Endothelial cell (in vitro differentiated cells): ENCODE measurements at regions not wholly inside any gene's neighbourhood (a gene's known extent, or its start where the extent isn't known, plus 50 kb on each side); places are given as distances from the start of the nearest gene placed in this dataset.

Experiments used
- DNase-seq: peaks from one replicate; pipeline ENCODE4 v3.0.0; 2021; ENCODE audit warnings: low spot score
- H3K27ac Mint-ChIP-seq: one replicate; pipeline ENCODE4 v1.8.0; 2021; ENCODE audit warnings: mixed read lengths, inconsistent platforms; ENCODE audit not compliant: unreplicated experiment
- H3K27me3 Mint-ChIP-seq: one replicate; pipeline ENCODE4 v1.8.0; 2021; ENCODE audit warnings: mild to moderate bottlenecking, moderate library complexity, mixed read lengths, inconsistent platforms; ENCODE audit not compliant: unreplicated experiment
- H3K36me3 Mint-ChIP-seq: one replicate; pipeline ENCODE4 v1.8.0; 2021; ENCODE audit warnings: mild to moderate bottlenecking, low read depth, mixed read lengths, inconsistent platforms; ENCODE audit not compliant: unreplicated experiment
- H3K4me1 Mint-ChIP-seq: one replicate; pipeline ENCODE4 v1.8.0; 2021; ENCODE audit warnings: mild to moderate bottlenecking, mixed read lengths, inconsistent platforms; ENCODE audit not compliant: unreplicated experiment
- H3K4me3 Mint-ChIP-seq: one replicate; pipeline ENCODE4 v1.8.0; 2021; ENCODE audit warnings: mild to moderate bottlenecking, mixed read lengths, inconsistent platforms; ENCODE audit not compliant: unreplicated experiment
- H3K9me3 Mint-ChIP-seq: one replicate; pipeline ENCODE4 v1.8.0; 2021; ENCODE audit warnings: mixed read lengths, inconsistent platforms; ENCODE audit not compliant: unreplicated experiment
- CTCF ChIP-seq: fragments of 200-600 bp; sonication (generic); IDR thresholded peaks from one replicate; pipeline ENCODE4 v1.5.0; 2021; ENCODE audit warnings: antibody characterized with exemption; ENCODE audit not compliant: unreplicated experiment

DNA sequence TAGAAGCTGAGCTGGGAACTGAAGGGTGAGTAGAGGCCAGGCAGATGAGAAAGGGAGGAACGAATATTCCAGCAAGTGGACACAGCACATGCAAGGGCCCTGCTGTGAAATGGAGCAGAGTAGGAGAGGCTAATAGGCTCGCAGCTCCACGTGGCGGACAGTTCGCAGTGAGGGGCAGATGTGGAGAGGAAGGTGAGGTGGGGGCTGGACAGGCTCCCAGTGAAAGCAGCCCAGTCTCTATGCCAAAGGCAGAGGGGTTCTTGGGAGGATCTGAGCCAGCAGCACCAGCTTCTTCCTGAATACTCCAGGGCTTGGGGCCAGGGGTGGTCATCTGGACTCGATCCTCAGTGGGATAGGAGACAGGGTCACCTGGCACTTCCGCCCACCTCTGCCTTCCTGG lies 81.0 kb downstream of the CEBPB start:
- Mint-ChIP-seq H3K36me3 (no peaks in the 10 kb centered on the region), H3K9me3 (no peaks in the 10 kb centered on the region), H3K4me1 (peaks cover 6% of the 10 kb centered on the region), H3K4me3 (no peak overlapping the region), H3K27ac (no peak overlapping the region), H3K27me3 (peaks cover 19% of the 10 kb centered on the region)
- DNase-seq: no peak
- no peak for TF ChIP-seq CTCF

DNA sequence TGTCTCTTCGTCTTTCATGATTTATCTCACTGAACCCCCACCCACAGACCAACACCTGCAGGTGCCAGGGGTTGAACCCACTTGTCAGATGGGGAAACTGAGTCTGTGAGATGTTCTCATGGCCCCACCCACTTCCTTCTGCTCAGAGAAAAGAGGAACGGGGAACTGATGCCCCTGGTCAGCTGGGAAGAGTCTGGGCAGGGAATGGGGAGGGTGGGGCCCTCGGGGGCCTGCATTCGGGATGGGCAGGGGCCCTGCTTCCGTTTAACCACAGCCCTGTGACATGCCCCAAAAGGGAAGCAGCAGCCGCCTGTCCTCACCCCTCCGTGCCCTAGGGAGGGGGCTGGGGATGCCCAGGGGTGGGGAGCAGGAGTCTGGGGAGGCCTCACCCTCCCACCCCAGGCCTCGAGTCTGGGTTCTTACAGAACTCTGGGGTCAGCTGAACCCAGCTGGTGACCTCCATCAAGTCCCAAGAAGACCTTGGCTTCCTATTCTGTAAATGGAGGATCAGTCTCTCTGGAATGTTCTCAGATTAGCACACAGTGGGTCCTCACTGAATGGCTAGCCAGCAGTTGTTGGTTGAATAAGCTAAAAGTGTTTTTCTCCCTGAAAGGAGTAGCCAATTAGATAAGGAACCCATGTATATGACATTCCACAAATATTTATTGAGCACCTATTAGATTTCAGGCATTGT lies 81.5 kb downstream of the CEBPB start:
- no peaks in the 10 kb centered on the region for H3K9me3 Mint-ChIP-seq
- no peak for TF ChIP-seq CTCF
- peaks cover 19% of the 10 kb centered on the region for H3K27me3 Mint-ChIP-seq
- DNase-seq: no peak
- no peaks in the 10 kb centered on the region for H3K36me3 Mint-ChIP-seq
- peaks cover 6% of the 10 kb centered on the region for H3K4me1 Mint-ChIP-seq
- H3K4me3 Mint-ChIP-seq: no peak overlapping the region
- no peak overlapping the region for H3K27ac Mint-ChIP-seq

DNA sequence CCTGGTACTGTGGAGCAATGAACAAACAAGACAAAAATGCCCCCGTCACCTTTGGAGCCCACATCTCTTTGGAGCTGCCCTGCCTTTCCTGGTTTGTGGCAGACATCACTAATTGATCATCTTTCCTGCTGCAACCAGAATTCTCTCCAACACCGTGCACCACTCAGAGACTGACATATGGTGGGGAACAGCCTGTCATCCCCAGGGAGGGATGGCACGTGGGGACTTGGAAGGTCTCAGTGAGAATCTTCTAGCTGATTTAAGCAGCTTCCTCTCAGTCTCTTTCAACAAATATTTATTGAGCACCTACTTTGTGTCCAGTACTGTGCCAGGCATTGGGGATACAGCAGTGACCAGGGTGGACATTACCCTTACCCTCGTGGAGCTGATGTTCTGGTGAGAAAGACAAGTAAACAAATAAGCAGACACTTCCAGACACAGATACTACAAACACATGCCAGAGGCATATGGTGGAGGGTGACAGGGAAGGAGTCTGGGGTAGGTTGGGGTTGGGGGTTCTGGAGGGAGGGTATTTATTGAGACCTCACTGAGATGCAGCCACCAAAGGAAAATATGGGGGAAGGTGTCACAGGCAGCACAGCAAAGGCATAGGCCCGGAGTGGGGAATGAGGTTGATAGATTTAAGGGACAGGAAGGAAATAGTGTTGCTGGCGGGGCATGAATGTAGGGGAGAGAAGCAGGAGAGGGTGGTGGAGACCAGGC lies 82.3 kb downstream of the CEBPB start:
- peaks cover 19% of the 10 kb centered on the region for H3K27me3 Mint-ChIP-seq
- no peak overlapping the region for H3K4me3 Mint-ChIP-seq
- H3K4me1 Mint-ChIP-seq: peaks cover 6% of the 10 kb centered on the region
- H3K36me3 Mint-ChIP-seq: no peaks in the 10 kb centered on the region
- DNase-seq: no peak
- H3K27ac Mint-ChIP-seq: no peak overlapping the region
- TF ChIP-seq CTCF: no peak
- no peaks in the 10 kb centered on the region for H3K9me3 Mint-ChIP-seq

GRCh38 chr20:50273601-50274491 lies 83.2 kb downstream of the CEBPB start:
- Mint-ChIP-seq H3K4me1 (peaks cover 6% of the 10 kb centered on the region), H3K27ac (no peak overlapping the region), H3K4me3 (no peak overlapping the region), H3K27me3 (peaks cover 16% of the 10 kb centered on the region), H3K36me3 (no peaks in the 10 kb centered on the region), H3K9me3 (no peaks in the 10 kb centered on the region)
- DNase-seq: no peak
- TF ChIP-seq CTCF: no peak
